LNCAP (cell line): ENCODE measurements at regions not wholly inside any gene's neighbourhood (a gene's known extent, or its start where the extent isn't known, plus 50 kb on each side); places are given as distances from the start of the nearest gene placed in this dataset.

Source experiments
- TF ChIP-seq, protein P1 (sequence below): fragments of 450-650 bp; IDR thresholded peaks from 2 replicates; pipeline ENCODE4 v1.5.1; 2017; ENCODE audit warnings: mild to moderate bottlenecking

DNA sequence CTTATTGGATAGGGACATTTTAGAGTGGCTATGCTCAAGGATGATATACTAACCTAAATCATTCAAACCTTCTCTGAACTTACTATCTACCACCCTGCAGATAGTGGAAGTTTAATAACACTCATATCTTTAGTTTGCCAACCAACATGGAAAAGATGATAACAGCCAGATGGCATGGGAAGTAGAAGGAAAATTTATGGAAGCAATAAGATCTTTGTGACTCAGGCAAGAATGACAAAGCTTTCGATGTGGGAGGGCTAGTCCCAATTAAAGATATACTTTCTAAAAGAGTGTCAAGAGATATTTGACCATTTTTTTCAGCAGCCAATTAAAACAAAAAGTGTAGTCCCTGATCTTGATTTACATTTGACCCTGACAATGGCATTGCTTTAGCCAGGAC, 631.7 kb downstream of the RPS29 start:
- TF ChIP-seq, protein P1, sequence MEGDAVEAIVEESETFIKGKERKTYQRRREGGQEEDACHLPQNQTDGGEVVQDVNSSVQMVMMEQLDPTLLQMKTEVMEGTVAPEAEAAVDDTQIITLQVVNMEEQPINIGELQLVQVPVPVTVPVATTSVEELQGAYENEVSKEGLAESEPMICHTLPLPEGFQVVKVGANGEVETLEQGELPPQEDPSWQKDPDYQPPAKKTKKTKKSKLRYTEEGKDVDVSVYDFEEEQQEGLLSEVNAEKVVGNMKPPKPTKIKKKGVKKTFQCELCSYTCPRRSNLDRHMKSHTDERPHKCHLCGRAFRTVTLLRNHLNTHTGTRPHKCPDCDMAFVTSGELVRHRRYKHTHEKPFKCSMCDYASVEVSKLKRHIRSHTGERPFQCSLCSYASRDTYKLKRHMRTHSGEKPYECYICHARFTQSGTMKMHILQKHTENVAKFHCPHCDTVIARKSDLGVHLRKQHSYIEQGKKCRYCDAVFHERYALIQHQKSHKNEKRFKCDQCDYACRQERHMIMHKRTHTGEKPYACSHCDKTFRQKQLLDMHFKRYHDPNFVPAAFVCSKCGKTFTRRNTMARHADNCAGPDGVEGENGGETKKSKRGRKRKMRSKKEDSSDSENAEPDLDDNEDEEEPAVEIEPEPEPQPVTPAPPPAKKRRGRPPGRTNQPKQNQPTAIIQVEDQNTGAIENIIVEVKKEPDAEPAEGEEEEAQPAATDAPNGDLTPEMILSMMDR = no peak

DNA sequence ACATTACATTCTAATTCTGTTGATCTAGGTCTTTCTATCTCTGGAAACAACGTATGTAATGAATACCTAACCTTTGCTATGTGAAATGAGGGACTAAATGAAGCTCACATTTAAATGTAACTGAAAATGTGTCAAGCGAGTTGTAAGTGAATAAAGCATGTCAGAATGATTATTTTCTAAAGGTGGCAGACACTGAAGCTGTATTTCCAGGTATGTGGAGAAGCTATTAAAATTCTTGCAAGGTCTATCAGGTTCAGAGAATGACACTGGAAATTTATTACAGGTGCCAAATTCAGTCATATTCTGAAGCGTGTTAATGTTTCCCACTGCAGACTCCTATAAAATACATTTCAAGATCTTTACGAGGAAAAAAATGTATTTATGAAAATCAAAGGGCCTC, 641.4 kb downstream of the RPS29 start:
- TF ChIP-seq, protein P1 = no peak

- TF ChIP-seq, protein P1 = no peak
Observed at GRCh38 chr14:48943913-48944312, 642.3 kb downstream of the RPS29 start.

DNA sequence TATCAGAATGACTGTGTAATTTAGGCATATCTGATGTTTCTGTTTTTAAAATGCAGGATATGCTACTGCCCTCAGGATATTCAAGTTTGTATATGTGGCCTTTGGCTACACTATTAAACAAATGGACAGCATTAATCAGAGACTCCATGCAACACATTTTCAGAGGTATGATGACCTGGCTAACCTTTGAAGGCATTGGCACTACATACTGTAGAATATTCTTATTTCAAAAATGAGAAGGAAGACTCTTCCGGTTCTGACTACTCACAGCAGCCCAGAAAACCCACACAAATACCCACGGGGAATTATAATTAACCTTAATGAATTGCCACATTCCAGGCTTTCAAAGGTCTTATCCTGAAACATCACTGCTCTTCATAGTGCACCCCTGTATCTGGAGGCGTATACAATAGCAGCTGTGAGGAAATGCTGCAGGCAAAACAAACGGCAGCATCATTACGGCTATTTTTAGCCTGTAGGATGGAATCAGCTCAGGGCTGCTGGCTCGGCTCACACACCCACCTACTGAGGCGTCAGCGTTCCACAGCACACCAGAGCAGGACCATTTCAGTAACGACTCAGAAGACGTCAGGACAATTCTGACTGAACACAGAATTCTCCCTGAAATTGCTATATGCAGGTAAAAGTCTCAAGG, 648.5 kb downstream of the RPS29 start:
- TF ChIP-seq, protein P1 = no peak

GRCh38 chr14:48936849-48937248, 649.3 kb downstream of the RPS29 start:
- TF ChIP-seq, protein P1 = no peak

DNA sequence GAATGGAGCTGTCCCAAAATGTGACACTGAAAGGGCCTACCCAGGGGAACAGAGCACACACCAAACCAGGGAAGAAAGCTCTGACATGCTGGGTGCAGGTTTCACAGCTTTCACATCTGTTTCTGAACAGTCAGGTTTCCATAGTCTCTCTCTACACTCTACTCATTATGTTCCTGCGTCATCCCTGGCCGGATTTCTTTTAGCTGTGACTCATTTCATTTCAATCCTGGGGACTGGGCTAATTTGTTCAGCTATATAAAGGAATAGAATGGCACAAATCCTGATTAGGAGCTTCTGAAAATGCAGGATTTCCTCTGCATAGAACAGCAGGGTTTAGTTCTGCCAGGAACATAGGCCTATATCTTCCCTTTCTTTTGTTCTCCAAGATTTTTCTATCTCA, 649.8 kb downstream of the RPS29 start:
- TF ChIP-seq, protein P1 = no peak

GRCh38 chr14:48925184-48925583, 661.0 kb downstream of the RPS29 start:
- TF ChIP-seq, protein P1 = no peak

DNA sequence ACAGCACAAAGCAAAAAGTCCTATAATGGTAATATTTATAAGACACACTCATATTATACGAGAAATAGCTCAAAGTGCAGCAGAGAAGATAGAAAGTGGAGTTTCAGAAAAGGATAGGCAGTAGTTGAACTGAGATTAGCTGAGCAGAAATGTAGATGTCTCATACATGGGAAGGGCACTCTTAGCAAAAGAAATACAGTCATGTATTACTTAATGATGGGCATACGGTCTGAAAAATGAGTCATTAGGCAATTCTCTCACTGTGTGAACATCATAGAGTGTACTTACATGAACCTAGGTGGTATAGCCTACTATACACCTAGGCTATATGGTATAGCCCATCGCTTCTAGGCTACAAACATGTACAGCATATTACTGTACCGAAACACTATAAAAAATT, 671.3 kb downstream of the RPS29 start:
- TF ChIP-seq, protein P1 = no peak
